Chondrocyte (in vitro differentiated cells): ENCODE measurements at regions not wholly inside any gene's neighbourhood (a gene's known extent, or its start where the extent isn't known, plus 50 kb on each side); places are given as distances from the start of the nearest gene placed in this dataset.

ENCODE experiments used
- DNase-seq: peaks from one replicate; pipeline ENCODE4 v3.0.0; 2021; ENCODE audit warnings: mixed read lengths, low spot score
- H3K27ac Mint-ChIP-seq: one replicate; pipeline ENCODE4 v1.8.0; 2021; ENCODE audit warnings: mild to moderate bottlenecking, moderate library complexity, mixed read lengths; ENCODE audit not compliant: unreplicated experiment
- H3K27me3 Mint-ChIP-seq: 2 replicates; pipeline ENCODE4 v1.8.0; 2021; ENCODE audit warnings: low read depth, mixed read lengths
- H3K36me3 Mint-ChIP-seq: 2 replicates; pipeline ENCODE4 v1.8.0; 2021; ENCODE audit warnings: low read depth, mixed read lengths
- H3K4me1 Mint-ChIP-seq: 2 replicates; pipeline ENCODE4 v1.8.0; 2021; ENCODE audit warnings: low read depth, mild to moderate bottlenecking, mixed read lengths
- H3K4me3 Mint-ChIP-seq: one replicate; pipeline ENCODE4 v1.8.0; 2021; ENCODE audit warnings: mild to moderate bottlenecking, moderate library complexity, mixed read lengths; ENCODE audit not compliant: unreplicated experiment
- H3K9me3 Mint-ChIP-seq: 2 replicates; pipeline ENCODE4 v1.8.0; 2021; ENCODE audit warnings: low read depth, mixed read lengths
- CTCF ChIP-seq: fragments of 200-600 bp; sonication (generic); IDR thresholded peaks from 2 replicates; pipeline ENCODE4 v1.5.0; 2021; ENCODE audit warnings: antibody characterized with exemption, mild to moderate bottlenecking, moderate library complexity

- Mint-ChIP-seq H3K36me3 (no peaks in the 10 kb centered on the region), H3K27ac (no peak overlapping the region), H3K27me3 (peaks cover 51% of the 10 kb centered on the region), H3K4me3 (no peak overlapping the region), H3K9me3 (no peaks in the 10 kb centered on the region), H3K4me1 (no peaks in the 10 kb centered on the region)
- TF ChIP-seq CTCF, result no peak
- no peak for DNase-seq
Observed at GRCh38 chr22:48258064-48258701, 1495.7 kb downstream of the TBC1D22A start.

GRCh38 chr22:48257685-48258055 is 1495.2 kb downstream of the TBC1D22A start:
- TF ChIP-seq CTCF, result no peak
- no peak for DNase-seq
- H3K4me3 Mint-ChIP-seq, result no peak overlapping the region
- H3K9me3 Mint-ChIP-seq, result no peaks in the 10 kb centered on the region
- no peak overlapping the region for H3K27ac Mint-ChIP-seq
- H3K27me3 Mint-ChIP-seq, result peaks cover 49% of the 10 kb centered on the region
- no peaks in the 10 kb centered on the region for H3K36me3 Mint-ChIP-seq
- no peaks in the 10 kb centered on the region for H3K4me1 Mint-ChIP-seq

GRCh38 chr22:48256776-48257684 is 1494.6 kb downstream of the TBC1D22A start:
- no peak for DNase-seq
- no peak overlapping the region for H3K27ac Mint-ChIP-seq
- no peaks in the 10 kb centered on the region for H3K36me3 Mint-ChIP-seq
- H3K27me3 Mint-ChIP-seq, result peaks cover 49% of the 10 kb centered on the region
- H3K4me3 Mint-ChIP-seq, result no peak overlapping the region
- TF ChIP-seq CTCF, result no peak
- H3K4me1 Mint-ChIP-seq, result no peaks in the 10 kb centered on the region
- no peaks in the 10 kb centered on the region for H3K9me3 Mint-ChIP-seq

GRCh38 chr22:48256041-48256739 is 1493.7 kb downstream of the TBC1D22A start:
- H3K4me1 Mint-ChIP-seq, result no peaks in the 10 kb centered on the region
- H3K27me3 Mint-ChIP-seq, result peaks cover 55% of the 10 kb centered on the region
- H3K27ac Mint-ChIP-seq, result no peak overlapping the region
- no peaks in the 10 kb centered on the region for H3K36me3 Mint-ChIP-seq
- H3K9me3 Mint-ChIP-seq, result no peaks in the 10 kb centered on the region
- no peak for DNase-seq
- no peak overlapping the region for H3K4me3 Mint-ChIP-seq
- no peak for TF ChIP-seq CTCF

GRCh38 chr22:48254311-48254873 is 1491.9 kb downstream of the TBC1D22A start:
- Mint-ChIP-seq H3K9me3 (no peaks in the 10 kb centered on the region), H3K4me3 (no peak overlapping the region), H3K27ac (no peak overlapping the region), H3K36me3 (no peaks in the 10 kb centered on the region), H3K27me3 (peaks cover 67% of the 10 kb centered on the region), H3K4me1 (no peaks in the 10 kb centered on the region)
- no peak for TF ChIP-seq CTCF
- DNase-seq, result no peak
